Colonic mucosa (tissue), 4 donors: ENCODE measurements at regions not wholly inside any gene's neighbourhood (a gene's known extent, or its start where the extent isn't known, plus 50 kb on each side); places are given as distances from the start of the nearest gene placed in this dataset.
A peak's percentile ranks its signal among the peaks of the same experiment; 100 is the strongest.

Experiments
- DNase-seq: peaks from one replicate; pipeline ENCODE4 v3.0.0-alpha.2; 2020
- H3K27ac ChIP-seq: fragments of 200-600 bp; one replicate; pipeline ENCODE4 v1.8.0; 2021
- H3K27me3 ChIP-seq: fragments of 200-600 bp; one replicate; pipeline ENCODE4 v1.8.0; 2021
- H3K36me3 ChIP-seq: fragments of 200-600 bp; one replicate; pipeline ENCODE4 v1.8.0; 2021
- H3K4me1 ChIP-seq: fragments of 200-600 bp; one replicate; pipeline ENCODE4 v1.8.0; 2021; ENCODE audit warnings: mild to moderate bottlenecking
- H3K4me3 ChIP-seq: fragments of 200-600 bp; one replicate; pipeline ENCODE4 v1.8.0; 2021
- H3K9ac ChIP-seq, 2 donors: one replicate each; pipeline ENCODE4 v1.7.0; 2013; ENCODE audit warnings: control low read depth in 2 of 2, low read depth in 2 of 2, low read length in 2 of 2
- H3K9me3 ChIP-seq: fragments of 200-600 bp; one replicate; pipeline ENCODE4 v1.8.0; 2021
- intact Hi-C: fragments of 100-400 bp; cut with DNase I; formaldehyde crosslinking; loops from one replicate; pipeline ENCODE4 v1.14.1; 2022
- TF ChIP-seq, protein P1 (sequence below): fragments of 200-600 bp; IDR thresholded peaks from one replicate; pipeline ENCODE4 v1.8.0; 2022; ENCODE audit warnings: antibody characterized with exemption, mild to moderate bottlenecking
- donor health status: healthy.
- donor health status: DM: no; HTN: no; CAD: no.
- donor health status: DM: no; HTN: no; CAD: no.

- intact Hi-C loops, result no loop called here
- no peak overlapping the region for H3K4me3 ChIP-seq
- TF ChIP-seq, protein P1, sequence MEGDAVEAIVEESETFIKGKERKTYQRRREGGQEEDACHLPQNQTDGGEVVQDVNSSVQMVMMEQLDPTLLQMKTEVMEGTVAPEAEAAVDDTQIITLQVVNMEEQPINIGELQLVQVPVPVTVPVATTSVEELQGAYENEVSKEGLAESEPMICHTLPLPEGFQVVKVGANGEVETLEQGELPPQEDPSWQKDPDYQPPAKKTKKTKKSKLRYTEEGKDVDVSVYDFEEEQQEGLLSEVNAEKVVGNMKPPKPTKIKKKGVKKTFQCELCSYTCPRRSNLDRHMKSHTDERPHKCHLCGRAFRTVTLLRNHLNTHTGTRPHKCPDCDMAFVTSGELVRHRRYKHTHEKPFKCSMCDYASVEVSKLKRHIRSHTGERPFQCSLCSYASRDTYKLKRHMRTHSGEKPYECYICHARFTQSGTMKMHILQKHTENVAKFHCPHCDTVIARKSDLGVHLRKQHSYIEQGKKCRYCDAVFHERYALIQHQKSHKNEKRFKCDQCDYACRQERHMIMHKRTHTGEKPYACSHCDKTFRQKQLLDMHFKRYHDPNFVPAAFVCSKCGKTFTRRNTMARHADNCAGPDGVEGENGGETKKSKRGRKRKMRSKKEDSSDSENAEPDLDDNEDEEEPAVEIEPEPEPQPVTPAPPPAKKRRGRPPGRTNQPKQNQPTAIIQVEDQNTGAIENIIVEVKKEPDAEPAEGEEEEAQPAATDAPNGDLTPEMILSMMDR, result no peak
- no peak overlapping the region for H3K27ac ChIP-seq
- DNase-seq, result no peak
- no peaks in the 10 kb centered on the region for H3K36me3 ChIP-seq
- no peaks in the 10 kb centered on the region for H3K27me3 ChIP-seq
- no peaks in the 10 kb centered on the region for H3K9me3 ChIP-seq
- no peaks in the 10 kb centered on the region for H3K4me1 ChIP-seq
- H3K9ac ChIP-seq, result no peak overlapping the region
Measured at GRCh38 chr7:119465798-119466305, 807.1 kb upstream of the KCND2 start.

DNA sequence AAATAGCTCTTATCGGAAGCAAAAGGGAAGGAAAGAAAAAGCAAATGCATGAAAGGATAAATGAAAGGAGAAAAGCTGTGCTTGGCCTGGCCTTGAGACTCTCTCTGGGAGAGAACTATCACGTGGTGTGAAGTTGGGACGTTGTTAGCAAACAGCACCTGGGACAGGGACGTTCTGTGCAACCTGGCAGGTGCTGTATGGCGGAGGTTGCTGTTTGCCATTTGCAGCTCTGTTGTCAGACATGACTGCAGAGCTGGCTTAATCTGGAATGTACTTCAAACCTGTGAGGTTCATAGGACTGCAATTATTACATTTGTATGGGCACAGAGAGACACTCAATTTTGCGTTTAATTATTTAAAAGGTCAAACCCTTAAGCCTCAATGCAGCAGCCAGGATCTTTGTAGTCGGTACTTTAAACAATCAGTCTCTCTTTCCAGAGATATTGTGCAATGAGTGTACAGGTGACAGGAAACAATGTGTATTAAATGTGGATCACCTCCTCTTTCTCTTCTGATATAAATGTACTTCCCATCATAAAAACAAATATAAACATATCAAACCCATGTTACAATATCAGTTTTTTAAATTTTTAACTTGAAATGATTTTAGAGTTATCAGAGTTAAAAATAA is 800.5 kb upstream of the KCND2 start:
- Histone ChIP-seq H3K27me3 (no peaks in the 10 kb centered on the region), H3K4me3 (no peak overlapping the region), H3K9ac (no peak overlapping the region), H3K36me3 (no peaks in the 10 kb centered on the region), H3K4me1 (no peaks in the 10 kb centered on the region), H3K27ac (no peak overlapping the region), H3K9me3 (no peaks in the 10 kb centered on the region)
- intact Hi-C loops, result no loop called here
- peak; percentile 20 for DNase-seq
- TF ChIP-seq, protein P1, result no peak

DNA sequence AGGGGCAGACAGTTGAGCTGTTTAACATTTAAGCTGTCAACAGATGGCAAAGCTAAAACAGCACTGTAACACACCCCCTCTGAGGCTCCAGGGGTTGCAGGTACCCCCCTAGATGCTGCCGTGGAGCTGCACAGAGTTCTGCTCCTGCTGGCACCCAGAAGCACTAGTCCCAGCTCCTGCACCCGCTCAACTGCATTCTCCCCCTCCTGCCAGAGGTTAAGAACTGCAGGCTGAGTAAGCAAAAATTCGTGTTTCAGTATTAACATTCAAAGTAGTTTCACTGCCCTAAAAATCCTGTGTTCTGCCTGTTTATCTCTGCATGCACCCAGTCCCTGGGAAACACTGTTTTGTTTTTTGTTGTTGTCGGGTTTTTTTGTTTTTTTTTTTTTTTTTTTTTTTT is 790.8 kb upstream of the KCND2 start:
- H3K9me3 ChIP-seq, result no peaks in the 10 kb centered on the region
- intact Hi-C loops, result no loop called here
- H3K27me3 ChIP-seq, result no peaks in the 10 kb centered on the region
- DNase-seq, result no peak
- no peak overlapping the region for H3K27ac ChIP-seq
- H3K4me1 ChIP-seq, result no peaks in the 10 kb centered on the region
- H3K4me3 ChIP-seq, result no peak overlapping the region
- TF ChIP-seq, protein P1, result no peak
- no peak overlapping the region for H3K9ac ChIP-seq
- no peaks in the 10 kb centered on the region for H3K36me3 ChIP-seq

DNA sequence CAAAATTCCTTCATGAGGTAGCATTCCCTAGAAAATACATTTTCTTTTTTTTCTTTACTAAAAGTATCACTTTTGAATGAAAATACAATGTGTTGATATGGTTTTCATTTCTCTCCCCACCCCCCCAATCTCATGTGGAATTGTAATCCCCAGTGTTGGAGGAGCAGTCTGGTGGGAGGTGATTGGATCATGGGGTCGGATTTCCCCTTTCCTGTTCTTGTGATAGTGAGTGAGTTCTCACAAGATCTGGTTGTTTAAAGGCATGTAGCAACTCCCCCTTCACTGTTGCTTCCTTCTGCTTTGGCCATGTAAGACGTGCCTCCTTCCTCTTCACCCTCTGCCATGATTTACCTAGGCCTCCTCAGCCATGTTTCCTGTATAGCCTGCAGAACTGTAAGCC is 790.3 kb upstream of the KCND2 start:
- H3K27ac ChIP-seq, result no peak overlapping the region
- TF ChIP-seq, protein P1, result no peak
- DNase-seq, result no peak
- H3K9ac ChIP-seq, result no peak overlapping the region
- H3K9me3 ChIP-seq, result no peaks in the 10 kb centered on the region
- no peaks in the 10 kb centered on the region for H3K4me1 ChIP-seq
- intact Hi-C loops, result no loop called here
- H3K36me3 ChIP-seq, result no peaks in the 10 kb centered on the region
- no peaks in the 10 kb centered on the region for H3K27me3 ChIP-seq
- no peak overlapping the region for H3K4me3 ChIP-seq

DNA sequence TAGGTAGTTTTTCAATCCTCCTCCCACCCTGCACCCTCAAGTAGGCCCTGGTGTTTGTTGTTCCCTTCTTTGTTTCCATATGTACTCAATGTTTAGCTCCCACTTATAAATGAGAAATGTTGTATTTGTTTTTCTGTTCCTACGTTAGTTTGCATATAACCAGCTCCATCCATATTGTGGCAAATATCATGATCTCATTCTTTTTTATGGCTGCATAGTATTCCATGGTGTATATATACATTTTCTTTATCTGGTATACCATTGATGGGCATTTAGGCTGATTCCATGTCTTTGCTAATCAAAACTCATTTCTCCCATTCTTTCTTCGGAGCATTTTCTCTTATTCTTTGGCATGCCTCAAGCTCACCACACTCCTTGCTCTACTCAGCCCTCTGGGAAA is 789.6 kb upstream of the KCND2 start:
- no peak for DNase-seq
- no peak overlapping the region for H3K9ac ChIP-seq
- H3K27ac ChIP-seq, result no peak overlapping the region
- intact Hi-C loops, result no loop called here
- no peaks in the 10 kb centered on the region for H3K4me1 ChIP-seq
- no peak overlapping the region for H3K4me3 ChIP-seq
- H3K9me3 ChIP-seq, result no peaks in the 10 kb centered on the region
- TF ChIP-seq, protein P1, result no peak
- H3K36me3 ChIP-seq, result no peaks in the 10 kb centered on the region
- no peaks in the 10 kb centered on the region for H3K27me3 ChIP-seq
